Umbilical cord (tissue), 1 donor: ENCODE measurements at regions not wholly inside any gene's neighbourhood (a gene's known extent, or its start where the extent isn't known, plus 50 kb on each side); places are given as distances from the start of the nearest gene placed in this dataset.

Experiments used
- DNase-seq: peaks from one replicate; pipeline ENCODE4 v3.0.0-alpha.2; 2015; ENCODE audit warnings: low spot score

DNA sequence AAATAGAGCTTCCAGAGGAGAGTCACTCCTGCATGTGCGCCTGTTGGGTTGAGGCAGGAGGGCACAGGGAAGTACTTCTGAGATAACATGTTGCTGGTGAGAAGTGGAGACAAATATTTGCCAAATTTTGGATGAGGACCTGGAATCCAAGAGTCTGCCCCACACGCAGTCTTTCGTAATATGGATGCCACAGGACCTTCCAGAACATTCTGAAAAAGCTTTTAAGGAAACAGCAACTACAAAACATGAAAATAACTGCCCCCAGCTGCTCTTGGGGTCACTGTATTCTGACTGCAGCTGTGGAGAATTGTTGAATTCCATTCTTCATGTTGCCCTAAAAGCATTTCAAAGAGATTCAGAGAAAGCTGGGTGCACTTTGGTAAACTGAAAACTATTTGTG lies 227.5 kb downstream of the C1D start:
- DNase-seq: no peak

DNA sequence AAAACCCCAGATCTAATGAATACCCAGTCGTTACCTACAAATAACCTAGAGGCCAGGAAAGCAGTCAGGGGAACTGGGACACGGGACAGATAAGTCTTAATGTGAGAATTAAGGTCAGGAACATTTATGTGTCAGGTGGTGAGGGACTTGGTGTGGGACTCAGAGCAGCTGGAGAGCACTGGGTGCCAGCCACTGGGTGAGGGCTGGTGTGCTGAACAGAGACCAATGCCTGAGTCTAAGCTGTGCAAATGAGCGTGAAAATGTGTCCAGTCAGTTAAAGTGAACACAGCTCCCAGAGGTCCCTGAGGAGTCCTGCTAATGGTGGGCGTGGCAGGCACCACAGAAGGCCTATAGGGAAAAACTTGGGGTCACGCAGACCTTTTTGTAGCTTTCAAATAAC lies 225.9 kb downstream of the C1D start:
- DNase-seq: no peak

DNA sequence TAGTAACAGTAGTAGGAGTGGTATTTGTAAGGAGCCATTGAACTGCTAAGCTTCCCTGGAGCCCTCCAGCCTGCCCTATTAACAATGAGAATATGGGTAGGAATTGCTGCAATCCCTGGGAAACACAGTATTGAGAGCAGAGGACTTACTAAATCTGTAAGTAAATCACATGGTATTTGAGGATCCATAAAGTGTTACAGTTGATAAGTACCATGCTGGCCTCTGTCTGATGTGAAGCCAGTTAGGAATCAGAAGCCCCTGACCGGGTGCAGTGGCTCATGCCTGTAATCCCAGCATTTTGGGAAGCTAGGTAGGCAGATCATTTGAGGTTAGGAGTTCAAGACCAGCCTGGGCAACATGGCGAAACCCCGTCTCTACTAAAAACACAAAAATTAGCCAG lies 224.6 kb downstream of the C1D start:
- no peak for DNase-seq

DNA sequence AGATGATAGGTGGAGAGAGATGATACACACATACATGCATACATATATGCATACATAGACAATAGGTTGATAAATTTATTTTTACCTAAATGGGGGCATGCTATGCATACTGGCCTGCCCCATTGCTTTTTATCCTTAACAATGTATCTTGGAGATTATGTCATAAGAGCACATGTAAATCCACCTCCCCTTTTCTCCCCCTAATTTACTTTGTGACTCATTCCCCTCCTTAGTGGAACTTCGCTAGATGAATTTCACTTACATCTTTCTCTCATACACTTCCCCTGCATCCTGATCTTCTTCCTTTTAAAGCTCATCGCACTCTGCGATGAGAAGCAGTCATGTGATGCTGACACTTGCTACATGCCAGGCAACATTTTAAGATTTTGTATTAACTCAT lies 223.6 kb downstream of the C1D start:
- DNase-seq: no peak

DNA sequence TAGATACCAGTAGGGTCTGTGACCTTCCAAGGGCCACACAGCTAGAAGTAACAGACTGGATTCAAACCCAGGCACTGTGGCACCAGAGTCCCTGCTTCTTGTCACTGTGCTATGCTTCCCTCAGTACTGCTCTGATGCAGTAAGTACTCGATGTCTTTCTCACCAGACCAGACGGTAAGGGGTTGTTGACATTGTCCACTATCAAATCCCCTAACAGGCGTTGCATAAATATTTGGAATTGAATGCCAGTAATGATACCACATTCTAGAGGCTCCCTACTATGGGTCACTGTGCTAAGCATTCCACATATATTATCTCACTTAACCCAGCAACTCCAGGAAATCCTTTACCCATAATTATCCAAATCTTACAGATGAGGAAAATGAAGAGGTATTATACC lies 223.1 kb downstream of the C1D start:
- no peak for DNase-seq

DNA sequence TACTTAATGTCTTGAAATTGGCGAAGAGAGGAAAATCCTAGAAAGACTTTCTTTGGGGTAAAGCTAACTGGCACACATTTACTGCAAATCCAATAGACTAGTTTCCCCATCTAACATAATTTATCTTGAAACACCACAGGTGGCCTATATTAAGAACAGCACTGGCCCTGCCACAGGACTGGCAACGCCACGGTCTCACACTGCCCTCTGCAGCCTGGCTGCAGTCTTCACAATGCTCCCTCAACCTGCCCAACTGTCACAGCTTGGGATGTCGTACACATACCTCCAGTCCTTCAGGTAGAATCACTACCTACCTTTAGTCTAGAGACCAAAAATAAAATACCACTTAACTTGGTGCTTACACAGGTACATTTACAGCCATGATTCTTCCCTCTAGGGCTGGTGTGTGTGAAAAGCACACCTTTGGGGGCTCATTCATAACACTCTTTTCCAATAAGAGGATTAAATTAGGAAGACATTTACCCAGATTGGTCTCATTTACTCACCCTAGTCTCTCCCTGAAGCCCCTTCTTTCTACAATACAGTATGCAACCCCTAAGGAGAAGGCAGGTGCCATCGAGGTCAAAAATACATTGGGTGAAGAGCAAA lies 222.2 kb downstream of the C1D start:
- peak; percentile 74 for DNase-seq

DNA sequence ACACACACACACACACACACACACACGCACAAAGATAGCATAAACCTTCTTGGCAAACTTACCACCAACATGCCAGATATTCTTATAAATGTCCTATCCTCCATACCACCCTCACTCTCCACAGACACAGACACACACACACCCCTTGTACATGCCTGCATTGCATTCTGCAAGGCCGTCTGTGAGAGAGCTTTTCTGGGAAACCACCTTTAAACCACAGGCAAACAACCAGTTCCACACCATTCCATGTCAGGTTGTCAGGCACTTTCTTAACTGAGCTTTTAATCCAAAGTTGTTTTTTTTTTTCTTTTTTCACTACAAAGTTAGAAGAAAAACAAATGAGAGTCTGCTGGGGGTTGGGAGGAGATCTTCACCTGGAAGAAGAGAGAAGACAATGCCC lies 221.1 kb downstream of the C1D start:
- no peak for DNase-seq

DNA sequence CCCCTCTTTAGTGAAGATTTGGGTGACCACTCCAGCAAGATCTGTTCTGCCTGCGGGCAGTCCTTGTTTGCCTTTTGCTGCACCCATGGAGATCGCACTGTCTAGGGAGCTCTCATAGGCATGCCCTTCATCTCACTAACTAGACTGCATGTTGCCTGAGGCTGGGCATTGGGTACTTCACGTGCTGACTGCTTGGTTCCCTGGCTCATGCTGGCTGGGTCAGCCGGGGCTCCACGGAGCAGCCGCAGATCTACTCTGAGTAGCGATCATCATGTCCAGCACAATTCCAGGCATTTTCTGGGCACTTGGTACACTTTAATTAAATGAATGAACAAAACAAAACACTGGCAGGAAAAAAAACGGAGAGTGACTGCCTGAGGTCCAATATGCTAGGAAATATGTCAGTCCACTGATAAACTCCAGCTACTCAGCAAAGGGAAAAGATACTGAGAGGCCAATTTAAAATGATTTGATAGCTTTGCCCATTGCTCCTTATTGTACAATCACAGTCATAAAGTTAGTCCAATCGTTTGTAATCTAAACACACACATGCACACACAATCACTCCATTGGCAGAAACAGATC lies 220.3 kb downstream of the C1D start:
- no peak for DNase-seq

DNA sequence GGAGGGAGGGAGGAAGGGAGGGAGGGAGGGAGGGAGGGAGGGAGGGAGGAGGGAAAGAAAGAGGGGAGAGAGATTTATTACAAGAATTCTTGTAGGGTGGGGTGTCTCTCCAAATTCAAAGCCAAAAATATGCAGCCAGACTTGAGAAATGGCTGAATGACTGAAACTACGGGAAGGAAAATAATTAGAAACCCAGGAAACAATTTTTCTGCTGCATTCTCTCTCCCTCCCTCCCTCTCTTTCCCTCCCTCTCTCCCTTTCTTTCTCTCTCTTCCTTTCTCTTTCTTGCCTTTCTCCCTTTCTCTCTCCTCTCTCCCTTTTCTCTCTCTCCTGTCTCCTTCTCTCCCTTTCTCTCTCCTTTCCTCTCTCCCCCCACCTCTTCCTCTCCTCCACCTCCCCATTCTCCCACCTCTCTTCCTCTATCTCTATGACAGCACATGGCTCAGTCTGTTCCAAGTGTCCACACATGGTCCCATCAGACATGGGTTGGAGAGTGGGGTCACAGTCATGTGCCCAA lies 218.7 kb downstream of the C1D start:
- no peak for DNase-seq

DNA sequence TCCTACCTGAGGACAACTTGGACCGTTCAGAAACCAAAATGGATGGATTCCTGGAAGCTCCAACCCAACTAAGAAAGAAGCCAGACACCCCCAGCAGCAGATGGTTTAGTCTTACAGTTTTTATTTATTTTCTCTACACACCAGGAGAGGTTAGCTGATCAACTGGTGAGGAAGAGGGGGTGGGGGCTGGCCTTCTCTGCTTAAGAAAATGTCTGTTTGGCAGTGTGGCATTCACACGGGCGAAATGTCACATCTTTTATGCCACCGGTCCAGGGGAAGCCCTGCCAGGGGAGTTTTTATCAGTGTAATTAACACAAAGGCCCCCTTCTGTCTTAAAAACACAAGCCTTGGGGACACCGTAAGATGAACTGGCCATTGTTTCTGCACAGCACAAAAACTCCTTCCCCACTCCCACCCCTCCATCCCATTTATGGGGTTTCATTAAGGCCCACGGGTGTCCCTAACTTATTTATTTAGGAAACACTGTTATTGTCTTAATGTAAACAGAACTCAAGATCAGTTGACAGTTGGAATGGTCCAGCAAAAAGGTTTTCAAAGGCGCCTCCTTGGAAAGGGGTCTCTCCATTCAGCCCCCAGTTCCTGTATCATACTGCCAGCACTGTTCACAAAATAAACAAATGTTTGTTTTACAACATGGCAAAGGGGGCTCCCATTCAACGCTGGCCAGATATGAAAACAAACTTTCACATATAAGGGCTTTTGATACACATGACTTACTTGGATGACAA lies 217.0 kb downstream of the C1D start:
- no peak for DNase-seq

DNA sequence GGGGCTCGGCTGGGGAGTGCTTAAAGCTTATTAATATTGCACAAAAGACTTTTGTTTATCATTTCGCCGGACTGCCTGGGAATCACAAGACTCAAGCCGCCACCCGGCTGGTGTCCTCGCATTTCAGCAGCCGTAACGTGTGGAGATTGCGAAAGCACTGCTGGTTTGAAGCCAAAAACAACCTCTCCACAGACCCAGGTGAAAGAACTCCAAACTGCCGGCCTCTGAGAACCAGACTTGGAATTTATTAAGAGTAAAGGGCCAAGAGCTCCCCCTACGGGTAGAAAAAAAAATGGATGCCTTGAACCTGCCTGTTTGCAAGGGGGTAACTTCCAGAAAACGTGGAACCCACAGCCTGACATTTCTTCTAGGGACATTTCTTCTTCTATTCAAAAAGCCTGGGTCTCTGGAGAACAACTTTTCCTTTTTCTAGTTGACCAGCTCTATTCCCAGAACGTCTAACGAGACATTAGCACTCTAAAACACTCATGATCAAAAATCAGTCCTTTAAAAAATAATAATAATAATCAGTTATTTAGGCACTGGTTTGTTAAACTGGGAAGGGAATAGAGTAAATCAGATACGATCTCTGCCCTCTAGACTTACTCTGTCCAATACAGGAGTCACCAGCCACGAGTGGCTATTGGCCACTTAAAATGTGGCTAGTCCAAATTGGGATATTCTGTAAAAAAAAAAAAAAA lies 216.3 kb downstream of the C1D start:
- DNase-seq: peak; percentile 86

DNA sequence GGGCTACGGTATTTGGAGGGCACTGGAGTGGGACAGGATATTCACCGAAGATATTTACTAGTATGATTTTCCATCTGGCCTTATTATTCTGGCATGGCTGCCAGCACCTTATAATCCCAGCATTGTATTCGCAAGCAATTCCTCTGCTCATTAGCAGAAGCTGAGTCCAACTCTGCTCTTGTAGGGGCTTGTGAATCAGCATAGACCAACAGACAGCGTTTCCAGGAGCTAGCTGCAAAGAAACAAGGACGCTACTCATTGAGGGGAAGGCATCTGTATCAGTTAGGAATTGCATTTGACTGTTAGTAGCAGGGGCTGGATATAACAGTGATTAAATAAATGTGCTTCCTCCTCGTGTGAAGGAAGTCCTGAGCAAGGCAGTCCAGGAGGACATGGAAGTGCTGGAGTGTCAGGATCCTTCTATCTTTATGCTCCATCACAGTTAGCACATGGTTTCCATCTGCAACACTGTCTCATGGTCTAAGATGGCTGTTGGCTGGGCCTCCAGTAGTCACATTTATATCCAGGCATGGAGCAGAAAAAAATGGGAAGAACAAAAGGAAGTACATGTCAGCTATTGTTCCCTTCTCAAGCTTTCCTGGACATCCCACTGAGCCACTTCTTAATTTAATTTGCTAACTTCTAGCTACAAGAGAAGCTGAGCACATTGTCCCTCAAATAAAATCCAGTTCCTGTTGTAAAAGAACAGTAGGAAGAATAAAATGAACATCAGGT lies 214.1 kb downstream of the C1D start:
- DNase-seq: no peak

DNA sequence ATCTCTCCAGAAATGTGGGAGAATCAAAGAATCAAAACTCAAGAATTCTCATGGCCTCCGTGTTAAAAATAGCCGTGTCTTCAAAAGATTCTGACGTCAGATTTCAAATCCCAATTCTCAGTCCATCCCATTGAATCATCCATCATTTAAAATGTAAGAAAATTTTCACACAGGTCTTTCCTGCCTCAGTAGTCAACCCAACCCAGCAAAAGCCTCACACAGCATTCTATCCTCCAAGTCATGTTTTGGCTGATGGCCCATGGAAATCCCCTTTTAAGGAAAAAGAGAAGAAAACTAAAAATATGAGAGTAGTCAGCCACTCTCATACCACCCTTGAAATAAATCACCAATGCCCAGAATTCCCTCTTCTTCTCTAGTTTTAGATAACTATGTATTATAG lies 211.8 kb downstream of the C1D start:
- peak; percentile 48 for DNase-seq

DNA sequence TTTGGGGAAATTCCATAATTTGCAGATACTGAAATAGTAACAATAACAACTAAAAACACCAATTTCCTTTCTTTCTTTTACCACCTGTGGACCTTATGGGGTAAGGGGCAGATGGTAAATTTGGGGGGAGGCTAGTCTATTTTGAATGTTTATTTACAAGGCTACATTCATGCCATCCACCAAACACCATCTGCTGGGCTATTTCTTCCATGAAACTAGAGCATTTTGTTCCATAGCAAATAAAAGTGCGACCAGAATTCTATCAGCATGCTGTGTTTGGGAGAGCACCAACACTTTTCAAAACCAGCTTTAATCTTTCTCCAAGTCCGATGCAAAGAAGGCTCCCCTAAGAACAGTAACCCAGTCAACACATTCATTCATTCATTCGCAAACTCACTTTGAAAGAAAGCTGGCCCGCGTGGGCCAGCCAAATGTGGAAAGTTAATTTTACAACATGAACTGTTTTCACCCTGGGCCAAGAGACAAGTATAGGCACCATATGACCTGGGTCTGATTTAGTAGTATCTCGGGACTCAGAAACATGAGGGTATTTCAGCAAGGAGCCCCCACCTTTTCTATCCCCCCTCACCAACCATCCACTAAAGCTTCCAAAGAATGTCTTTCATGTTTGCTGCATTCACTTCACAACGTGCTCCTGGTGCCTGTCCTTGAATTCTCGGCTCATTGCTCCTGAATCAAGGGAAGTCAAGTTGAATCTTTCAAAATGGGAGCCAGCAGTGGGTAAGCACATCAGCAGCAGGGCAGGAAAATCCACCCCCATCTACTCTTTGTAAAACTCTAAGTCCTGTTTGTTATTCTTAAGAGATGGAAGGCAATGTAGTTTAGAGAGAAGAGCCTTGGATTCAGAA lies 210.6 kb downstream of the C1D start:
- DNase-seq: no peak

DNA sequence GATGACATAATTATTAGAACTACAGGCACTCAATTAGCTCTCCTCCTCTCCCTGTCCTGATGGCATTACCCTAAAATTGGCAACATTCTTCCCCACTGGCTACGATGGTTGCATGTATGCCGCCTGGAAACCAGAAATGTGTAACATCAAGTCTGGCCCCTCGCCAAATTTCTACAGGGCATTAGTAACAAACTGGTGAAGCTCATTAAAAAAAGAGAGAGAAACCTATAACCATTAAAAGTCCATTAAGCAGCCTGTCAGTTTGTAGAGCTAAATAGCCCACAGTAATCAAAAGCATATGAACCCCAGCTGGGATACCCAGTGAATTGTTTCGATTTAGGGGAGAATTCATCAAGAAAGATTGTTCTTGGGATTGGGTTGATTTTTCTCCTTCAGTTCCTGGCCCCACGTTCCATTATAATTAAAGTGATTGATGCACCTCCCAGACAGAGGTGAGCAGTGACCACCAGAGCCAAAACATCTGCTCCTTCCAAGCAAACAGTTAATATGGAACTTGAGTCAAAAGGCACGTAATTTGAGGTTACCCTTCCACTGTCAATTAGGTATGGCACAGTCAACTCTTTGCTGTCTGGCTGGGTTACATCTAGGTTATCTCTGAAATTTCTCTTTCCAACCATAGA lies 208.6 kb downstream of the C1D start:
- DNase-seq: no peak

DNA sequence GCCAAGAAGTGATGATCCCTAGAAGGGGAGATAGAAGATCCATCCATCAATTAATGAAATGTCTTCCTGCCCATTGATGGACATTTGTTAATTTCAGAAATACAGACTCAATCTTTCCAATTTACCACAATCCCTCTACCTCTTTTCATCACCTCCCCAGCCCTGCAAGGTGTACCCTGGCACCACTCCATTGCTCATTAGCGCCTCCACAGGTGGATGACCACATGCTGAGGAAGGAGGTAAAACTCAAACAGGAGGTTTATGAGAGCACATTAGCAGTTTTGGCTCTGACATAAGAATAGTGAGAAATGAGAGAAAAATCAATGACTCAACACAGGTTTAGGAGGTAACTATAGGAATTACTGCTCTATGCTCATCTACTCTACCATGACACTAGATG lies 208.0 kb downstream of the C1D start:
- no peak for DNase-seq

DNA sequence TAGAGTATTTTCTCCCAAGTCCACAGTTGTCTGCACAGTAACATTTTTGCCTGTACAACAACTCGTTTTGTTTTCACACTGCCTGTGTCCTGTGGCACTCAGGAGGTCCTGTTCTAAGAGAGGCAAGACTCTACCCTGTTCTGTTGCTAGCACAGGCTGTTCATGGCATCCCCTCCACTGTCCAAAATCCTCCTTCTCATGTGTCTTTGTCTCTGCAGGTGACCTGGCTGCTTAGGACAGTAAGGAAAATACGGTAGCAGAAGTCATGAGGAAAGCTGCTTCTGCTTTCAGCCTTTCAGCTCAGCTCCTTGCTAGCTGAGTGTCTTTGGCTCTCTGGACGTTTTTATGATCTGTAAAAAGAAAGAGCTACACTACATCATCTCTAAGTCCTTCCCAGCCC lies 205.9 kb downstream of the C1D start:
- DNase-seq: no peak

DNA sequence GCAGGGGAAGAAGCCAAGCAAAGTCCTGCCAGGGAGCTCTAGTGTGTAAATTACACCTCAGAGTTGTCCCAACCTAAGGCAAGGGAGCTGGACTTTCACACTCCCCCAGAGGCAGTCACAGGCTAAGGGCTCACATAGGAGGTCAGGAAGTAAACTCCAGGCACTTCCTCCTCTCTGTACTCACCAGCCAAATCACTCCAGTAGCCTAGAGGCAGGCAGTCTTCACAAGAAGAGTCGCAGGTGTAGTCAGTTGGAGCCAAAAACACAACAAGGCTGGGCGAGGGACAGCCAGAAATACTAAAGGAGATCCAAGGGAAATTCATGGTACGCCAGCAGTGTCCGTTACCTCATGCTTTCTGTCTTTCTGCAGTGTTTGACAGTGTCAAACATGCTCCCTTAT lies 205.0 kb downstream of the C1D start:
- DNase-seq: no peak

DNA sequence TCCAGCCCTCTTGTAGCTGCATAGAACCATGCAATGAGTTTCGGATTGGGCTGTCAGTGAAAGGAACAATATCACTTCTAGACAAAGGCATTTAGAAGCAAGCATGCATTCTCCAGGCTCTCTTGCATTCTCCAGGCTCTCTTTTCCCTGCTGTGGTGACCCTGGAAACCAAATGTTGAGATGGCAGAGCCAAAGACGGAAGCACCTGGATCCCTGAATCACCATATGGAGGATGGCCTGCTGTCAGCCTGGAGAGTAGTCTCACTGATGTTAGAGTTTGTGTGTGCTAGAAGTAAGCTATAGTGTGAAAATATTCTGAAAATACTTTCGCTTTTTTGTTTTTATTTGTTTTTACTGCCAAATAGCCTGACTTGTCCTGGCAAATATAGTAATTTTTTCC lies 203.9 kb downstream of the C1D start:
- DNase-seq: no peak

DNA sequence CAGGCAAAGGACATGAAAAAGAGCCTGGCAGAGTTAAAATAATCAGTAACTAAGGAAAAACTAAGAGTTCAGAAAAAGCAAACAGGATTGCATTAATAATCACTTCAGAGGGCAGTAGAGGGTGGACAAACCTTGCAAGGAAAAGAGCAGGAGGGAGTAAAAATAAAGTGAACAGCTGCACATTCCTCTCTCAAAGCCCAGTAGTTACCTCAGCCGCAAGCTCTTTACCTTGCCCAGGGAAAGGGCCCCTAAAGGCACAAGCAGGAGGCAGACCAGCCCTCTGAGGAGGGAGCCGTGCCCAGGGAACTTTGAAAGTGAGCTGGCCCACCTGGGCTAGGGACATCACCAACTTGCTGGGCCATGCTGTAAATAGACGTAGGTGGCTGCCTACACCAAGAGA lies 196.9 kb downstream of the C1D start:
- no peak for DNase-seq
